Endothelial cell (in vitro differentiated cells): ENCODE measurements at regions not wholly inside any gene's neighbourhood (a gene's known extent, or its start where the extent isn't known, plus 50 kb on each side); places are given as distances from the start of the nearest gene placed in this dataset.
"Not testable (repeated sequence)": the region's sequence is repeated elsewhere in the genome, so short reads cannot be mapped to it uniquely, and the experiment has no call there.

Experiments
- DNase-seq: peaks from one replicate; pipeline ENCODE4 v3.0.0; 2021; ENCODE audit warnings: low spot score
- H3K27ac Mint-ChIP-seq: one replicate; pipeline ENCODE4 v1.8.0; 2021; ENCODE audit warnings: mixed read lengths, inconsistent platforms; ENCODE audit not compliant: unreplicated experiment
- H3K27me3 Mint-ChIP-seq: one replicate; pipeline ENCODE4 v1.8.0; 2021; ENCODE audit warnings: mild to moderate bottlenecking, moderate library complexity, mixed read lengths, inconsistent platforms; ENCODE audit not compliant: unreplicated experiment
- H3K36me3 Mint-ChIP-seq: one replicate; pipeline ENCODE4 v1.8.0; 2021; ENCODE audit warnings: mild to moderate bottlenecking, low read depth, mixed read lengths, inconsistent platforms; ENCODE audit not compliant: unreplicated experiment
- H3K4me1 Mint-ChIP-seq: one replicate; pipeline ENCODE4 v1.8.0; 2021; ENCODE audit warnings: mild to moderate bottlenecking, mixed read lengths, inconsistent platforms; ENCODE audit not compliant: unreplicated experiment
- H3K4me3 Mint-ChIP-seq: one replicate; pipeline ENCODE4 v1.8.0; 2021; ENCODE audit warnings: mild to moderate bottlenecking, mixed read lengths, inconsistent platforms; ENCODE audit not compliant: unreplicated experiment
- H3K9me3 Mint-ChIP-seq: one replicate; pipeline ENCODE4 v1.8.0; 2021; ENCODE audit warnings: mixed read lengths, inconsistent platforms; ENCODE audit not compliant: unreplicated experiment
- TF ChIP-seq, protein P1 (sequence below): fragments of 200-600 bp; sonication (generic); IDR thresholded peaks from one replicate; pipeline ENCODE4 v1.5.0; 2021; ENCODE audit warnings: antibody characterized with exemption; ENCODE audit not compliant: unreplicated experiment

DNA sequence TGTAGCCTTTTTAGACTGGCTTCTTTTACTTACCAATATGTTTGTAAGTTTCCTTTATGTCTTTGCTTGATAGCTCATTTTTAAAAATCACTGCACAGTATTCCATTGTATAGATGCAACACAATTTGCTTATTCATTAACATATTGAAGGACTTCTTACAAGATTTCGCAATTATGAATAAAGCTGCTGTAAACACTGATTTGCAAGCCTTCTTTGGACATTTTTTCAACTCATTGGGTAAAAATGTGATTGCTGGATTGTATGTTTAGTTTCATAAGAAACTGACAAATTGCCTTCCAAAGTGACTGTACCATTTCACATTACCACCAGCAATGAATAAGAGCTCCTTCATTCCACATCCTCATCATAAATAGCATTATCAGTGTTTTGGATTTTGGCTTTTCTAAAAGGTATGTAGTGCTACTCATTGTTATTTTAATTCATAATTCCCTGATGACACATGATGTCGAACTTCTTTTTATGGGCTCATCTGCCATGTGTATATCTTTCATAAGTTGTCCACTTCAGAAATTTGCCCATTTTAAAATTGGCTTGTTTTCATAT lies 80.7 kb downstream of the TFAP2B start:
- peaks cover 3% of the 10 kb centered on the region for H3K4me1 Mint-ChIP-seq
- no peaks in the 10 kb centered on the region for H3K9me3 Mint-ChIP-seq
- H3K4me3 Mint-ChIP-seq: no peak overlapping the region
- no peak overlapping the region for H3K27ac Mint-ChIP-seq
- peaks cover 2% of the 10 kb centered on the region for H3K27me3 Mint-ChIP-seq
- TF ChIP-seq, protein P1, sequence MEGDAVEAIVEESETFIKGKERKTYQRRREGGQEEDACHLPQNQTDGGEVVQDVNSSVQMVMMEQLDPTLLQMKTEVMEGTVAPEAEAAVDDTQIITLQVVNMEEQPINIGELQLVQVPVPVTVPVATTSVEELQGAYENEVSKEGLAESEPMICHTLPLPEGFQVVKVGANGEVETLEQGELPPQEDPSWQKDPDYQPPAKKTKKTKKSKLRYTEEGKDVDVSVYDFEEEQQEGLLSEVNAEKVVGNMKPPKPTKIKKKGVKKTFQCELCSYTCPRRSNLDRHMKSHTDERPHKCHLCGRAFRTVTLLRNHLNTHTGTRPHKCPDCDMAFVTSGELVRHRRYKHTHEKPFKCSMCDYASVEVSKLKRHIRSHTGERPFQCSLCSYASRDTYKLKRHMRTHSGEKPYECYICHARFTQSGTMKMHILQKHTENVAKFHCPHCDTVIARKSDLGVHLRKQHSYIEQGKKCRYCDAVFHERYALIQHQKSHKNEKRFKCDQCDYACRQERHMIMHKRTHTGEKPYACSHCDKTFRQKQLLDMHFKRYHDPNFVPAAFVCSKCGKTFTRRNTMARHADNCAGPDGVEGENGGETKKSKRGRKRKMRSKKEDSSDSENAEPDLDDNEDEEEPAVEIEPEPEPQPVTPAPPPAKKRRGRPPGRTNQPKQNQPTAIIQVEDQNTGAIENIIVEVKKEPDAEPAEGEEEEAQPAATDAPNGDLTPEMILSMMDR: no peak
- no peaks in the 10 kb centered on the region for H3K36me3 Mint-ChIP-seq
- DNase-seq: no peak

DNA sequence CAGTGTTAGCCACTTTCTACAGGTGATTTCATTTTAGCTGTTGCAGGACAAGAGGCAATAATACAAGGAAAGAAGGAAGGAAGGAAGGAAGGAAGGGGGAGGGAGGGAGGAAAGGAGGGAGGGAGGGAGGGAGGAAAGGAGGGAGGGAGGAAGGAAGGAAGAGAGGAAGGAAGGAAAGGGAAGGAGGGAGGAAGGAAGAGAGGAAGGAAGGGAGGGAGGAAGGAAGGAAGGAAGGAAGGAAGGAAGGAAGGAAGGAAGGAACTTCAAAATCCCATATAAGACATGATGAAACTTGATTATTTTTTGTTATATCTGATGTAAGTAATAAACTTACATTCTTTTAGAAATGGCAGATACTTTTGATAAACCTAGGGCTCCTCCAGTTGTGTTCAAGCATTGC lies 83.6 kb downstream of the TFAP2B start:
- H3K36me3 Mint-ChIP-seq: no peaks in the 10 kb centered on the region
- H3K4me1 Mint-ChIP-seq: peaks cover 3% of the 10 kb centered on the region
- H3K27me3 Mint-ChIP-seq: peaks cover 2% of the 10 kb centered on the region
- DNase-seq: no peak
- H3K27ac Mint-ChIP-seq: no peak overlapping the region
- H3K9me3 Mint-ChIP-seq: no peaks in the 10 kb centered on the region
- TF ChIP-seq, protein P1: no peak
- H3K4me3 Mint-ChIP-seq: no peak overlapping the region

DNA sequence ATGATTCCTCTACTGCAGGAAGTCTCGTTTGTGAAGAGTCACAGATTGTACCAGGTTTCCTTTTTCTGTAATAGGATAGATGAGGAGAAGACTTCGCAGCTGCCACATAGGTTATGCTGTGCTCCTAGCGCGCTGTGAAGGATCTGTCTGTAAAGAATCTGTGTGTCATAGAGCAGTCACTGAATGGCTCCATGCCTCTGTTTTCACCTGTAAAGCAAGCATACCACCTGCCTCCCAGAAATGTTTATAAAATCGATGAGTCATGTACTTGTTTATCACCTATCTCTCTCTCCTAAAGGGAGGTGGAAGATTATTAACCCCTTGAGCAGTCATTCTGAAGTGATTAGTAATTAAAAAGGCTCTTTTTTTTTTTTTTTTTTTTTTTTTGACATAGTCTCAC lies 86.6 kb downstream of the TFAP2B start:
- TF ChIP-seq, protein P1: no peak
- Mint-ChIP-seq H3K27ac (no peak overlapping the region), H3K36me3 (no peaks in the 10 kb centered on the region), H3K9me3 (no peaks in the 10 kb centered on the region), H3K4me1 (peaks cover 3% of the 10 kb centered on the region), H3K4me3 (no peak overlapping the region), H3K27me3 (peaks cover 2% of the 10 kb centered on the region)
- no peak for DNase-seq

DNA sequence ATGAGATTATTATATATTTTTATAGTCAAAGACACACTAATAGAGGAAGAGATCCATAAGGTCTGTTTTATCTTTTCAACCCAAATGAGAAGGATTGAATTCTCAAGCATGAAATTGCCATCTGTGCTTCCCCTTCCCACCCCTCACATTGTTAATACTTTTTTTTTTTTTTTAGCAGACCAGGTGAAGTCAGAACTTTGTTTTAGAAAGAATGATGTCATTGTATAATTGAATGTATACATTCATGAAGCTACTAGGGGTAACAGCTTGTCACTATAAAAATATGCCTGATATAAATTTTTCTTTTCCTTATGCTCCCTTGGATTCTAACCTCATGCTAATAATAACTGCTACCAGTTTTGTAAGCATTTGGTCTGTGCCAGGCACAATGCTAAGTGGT lies 88.9 kb downstream of the TFAP2B start:
- no peaks in the 10 kb centered on the region for H3K9me3 Mint-ChIP-seq
- H3K27ac Mint-ChIP-seq: no peak overlapping the region
- H3K27me3 Mint-ChIP-seq: peaks cover 2% of the 10 kb centered on the region
- DNase-seq: no peak
- TF ChIP-seq, protein P1: no peak
- peaks cover 3% of the 10 kb centered on the region for H3K4me1 Mint-ChIP-seq
- no peak overlapping the region for H3K4me3 Mint-ChIP-seq
- no peaks in the 10 kb centered on the region for H3K36me3 Mint-ChIP-seq

DNA sequence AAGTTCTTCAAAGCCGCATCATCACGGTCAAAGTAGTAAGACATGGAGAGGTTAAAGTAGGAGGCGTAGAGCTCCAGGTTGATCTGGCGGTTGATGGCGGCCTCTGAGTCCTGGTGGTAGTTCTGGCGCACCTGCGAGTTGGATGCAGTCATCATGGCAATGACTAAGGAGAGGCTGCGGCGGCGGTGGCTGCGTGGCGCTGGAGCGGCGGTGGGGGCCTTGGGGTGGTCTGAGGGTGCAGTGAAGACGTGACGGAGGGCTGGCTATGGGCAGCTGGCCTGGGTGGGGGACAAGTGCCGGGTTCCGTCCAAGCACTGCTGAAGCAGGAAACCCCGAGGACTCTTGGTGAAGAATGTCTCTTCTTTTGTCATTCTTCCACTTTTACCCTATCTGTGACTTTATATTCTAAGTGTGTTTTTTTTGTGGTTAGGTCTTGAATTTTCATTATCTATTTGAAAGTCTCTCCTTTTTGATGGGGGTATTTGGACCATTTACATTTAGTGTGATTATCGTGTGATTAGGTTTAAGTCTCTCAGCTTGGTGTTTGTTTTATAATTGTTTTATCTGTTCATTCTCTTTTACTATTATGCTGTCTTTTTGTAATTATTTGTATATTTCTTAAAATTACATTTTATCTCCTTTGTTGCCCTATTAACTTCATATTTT lies 94.6 kb downstream of the TFAP2B start:
- Mint-ChIP-seq H3K4me3 (no peak overlapping the region), H3K27ac (no peak overlapping the region)

DNA sequence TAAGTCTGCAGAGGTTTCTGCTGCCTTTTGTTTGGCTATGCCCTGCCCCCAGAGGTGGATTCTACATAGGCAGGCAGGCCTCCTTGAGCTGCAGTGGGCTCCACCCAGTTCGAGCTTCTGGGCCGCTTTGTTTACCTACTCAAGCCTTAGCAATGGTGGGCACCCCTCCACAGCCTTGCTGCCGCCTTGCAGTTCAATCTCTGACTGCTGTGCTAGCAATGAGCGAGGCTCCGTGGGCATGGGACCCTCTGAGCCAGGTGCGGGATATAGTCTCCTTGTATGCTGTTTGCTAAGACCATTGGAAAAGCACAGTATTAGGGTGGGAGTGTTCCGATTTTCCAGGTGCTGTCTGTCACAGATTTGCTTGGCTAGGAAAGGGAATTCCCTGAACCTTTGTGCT lies 102.7 kb downstream of the TFAP2B start:
- DNase-seq, H3K27me3 Mint-ChIP-seq, H3K4me3 Mint-ChIP-seq, H3K27ac Mint-ChIP-seq, H3K36me3 Mint-ChIP-seq, H3K9me3 Mint-ChIP-seq: not testable (repeated sequence)
- H3K4me1 Mint-ChIP-seq: peaks cover 16% of the 10 kb centered on the region

More for the DNA sequence above, 94.6 kb downstream of the TFAP2B start:
- Mint-ChIP-seq H3K36me3 (no peaks in the 10 kb centered on the region), H3K9me3 (peaks cover 12% of the 10 kb centered on the region), H3K4me1 (no peaks in the 10 kb centered on the region), H3K27me3 (no peaks in the 10 kb centered on the region)
- DNase-seq: no peak
- TF ChIP-seq, protein P1: no peak
